ENCODE measurements at regions not wholly inside any gene's neighbourhood (a gene's known extent, or its start where the extent isn't known, plus 50 kb on each side); places are given as distances from the start of the nearest gene placed in this dataset.
"Not testable (repeated sequence)": the region's sequence is repeated elsewhere in the genome, so short reads cannot be mapped to it uniquely, and the experiment has no call there.

DNA sequence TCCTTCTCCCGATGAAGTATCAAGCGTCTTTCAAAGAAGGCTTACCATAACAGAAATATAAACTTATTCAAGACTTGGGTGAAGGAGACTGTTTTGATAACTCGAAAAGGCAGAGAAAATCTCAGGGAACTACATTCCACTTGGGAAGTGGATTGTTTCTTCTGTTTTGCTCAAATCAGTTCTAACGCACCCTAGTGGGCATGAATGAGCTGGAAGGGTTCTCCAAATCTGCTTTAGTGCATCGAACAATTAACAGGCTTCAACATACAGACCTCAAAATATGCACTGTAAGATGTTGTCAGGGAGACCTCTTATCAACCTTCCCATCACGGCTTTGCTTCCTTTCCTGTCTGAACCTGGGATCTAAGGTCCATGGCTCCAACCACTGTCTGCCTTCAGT lies 392.5 kb downstream of the CD83 start:
- H3K36me3 Mint-ChIP-seq = no peaks in the 10 kb centered on the region
- CTCF ChIA-PET = no interaction called here
- no peak for DNase-seq
- no peak overlapping the region for H3K27ac Mint-ChIP-seq
- H3K4me3 Mint-ChIP-seq = no peak overlapping the region
- no peaks in the 10 kb centered on the region for H3K9me3 Mint-ChIP-seq
- peaks cover 32% of the 10 kb centered on the region for H3K27me3 Mint-ChIP-seq
- H3K4me1 Mint-ChIP-seq = peaks cover 12% of the 10 kb centered on the region

DNA sequence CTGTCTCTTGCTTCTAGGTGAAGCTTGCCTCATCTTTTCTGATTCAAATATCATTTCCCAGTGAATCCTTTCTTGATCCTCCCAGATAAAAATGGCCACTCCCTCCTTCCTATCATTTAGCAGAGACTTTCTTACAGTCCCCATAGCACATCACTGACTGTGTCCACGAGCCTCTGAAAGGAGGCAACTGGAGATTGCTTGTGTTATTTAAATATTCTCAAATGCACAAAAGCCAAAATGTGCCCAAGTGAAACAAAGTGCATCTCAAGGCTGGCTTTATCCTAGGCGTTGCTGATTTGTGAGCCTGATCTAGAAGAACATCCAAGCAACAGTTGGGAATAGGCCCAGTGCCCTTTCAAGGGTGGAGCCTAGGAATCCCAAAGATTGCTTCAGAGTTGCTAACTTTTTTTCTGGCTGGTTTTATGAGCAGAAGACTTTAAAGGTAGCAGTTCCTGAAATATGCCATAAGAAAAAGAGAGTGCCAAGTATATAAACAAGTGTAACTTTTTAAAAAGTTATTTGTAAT lies 393.6 kb downstream of the CD83 start:
- no peak overlapping the region for H3K27ac Mint-ChIP-seq
- no peak overlapping the region for H3K4me3 Mint-ChIP-seq
- H3K36me3 Mint-ChIP-seq = no peaks in the 10 kb centered on the region
- CTCF ChIA-PET = no interaction called here
- H3K4me1 Mint-ChIP-seq = peaks cover 8% of the 10 kb centered on the region
- H3K9me3 Mint-ChIP-seq = no peaks in the 10 kb centered on the region
- no peak for DNase-seq
- H3K27me3 Mint-ChIP-seq = peaks cover 32% of the 10 kb centered on the region

DNA sequence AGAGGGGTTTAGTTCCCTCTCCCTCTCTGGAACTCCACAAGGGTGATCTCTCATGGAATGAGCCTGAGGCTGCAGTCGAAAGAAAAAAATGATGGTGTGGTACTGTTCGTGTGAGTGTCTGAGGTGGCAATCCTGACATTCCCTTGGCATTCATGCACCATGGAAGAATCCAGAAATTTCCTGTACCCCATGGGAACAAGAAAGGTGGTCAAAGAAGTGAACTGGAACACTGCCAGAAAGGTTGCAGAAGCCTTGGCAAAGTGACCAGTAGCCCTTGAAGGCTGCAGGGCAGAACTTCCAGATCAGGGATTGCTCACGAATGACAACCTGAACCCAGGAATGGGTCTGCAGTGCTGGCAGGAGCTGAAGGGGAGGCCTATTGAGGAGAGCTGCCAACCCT lies 394.7 kb downstream of the CD83 start:
- Mint-ChIP-seq H3K4me1 (peaks cover under 1% of the 10 kb centered on the region), H3K9me3 (no peaks in the 10 kb centered on the region), H3K4me3 (no peak overlapping the region), H3K27ac (no peak overlapping the region), H3K27me3 (peaks cover 32% of the 10 kb centered on the region), H3K36me3 (no peaks in the 10 kb centered on the region)
- CTCF ChIA-PET = interaction anchor here (0.5 kb wide), 1 partner anchor 495 kb away, joined by 4 read pairs; no protein-coding TSS in a partner anchor
- DNase-seq = no peak

DNA sequence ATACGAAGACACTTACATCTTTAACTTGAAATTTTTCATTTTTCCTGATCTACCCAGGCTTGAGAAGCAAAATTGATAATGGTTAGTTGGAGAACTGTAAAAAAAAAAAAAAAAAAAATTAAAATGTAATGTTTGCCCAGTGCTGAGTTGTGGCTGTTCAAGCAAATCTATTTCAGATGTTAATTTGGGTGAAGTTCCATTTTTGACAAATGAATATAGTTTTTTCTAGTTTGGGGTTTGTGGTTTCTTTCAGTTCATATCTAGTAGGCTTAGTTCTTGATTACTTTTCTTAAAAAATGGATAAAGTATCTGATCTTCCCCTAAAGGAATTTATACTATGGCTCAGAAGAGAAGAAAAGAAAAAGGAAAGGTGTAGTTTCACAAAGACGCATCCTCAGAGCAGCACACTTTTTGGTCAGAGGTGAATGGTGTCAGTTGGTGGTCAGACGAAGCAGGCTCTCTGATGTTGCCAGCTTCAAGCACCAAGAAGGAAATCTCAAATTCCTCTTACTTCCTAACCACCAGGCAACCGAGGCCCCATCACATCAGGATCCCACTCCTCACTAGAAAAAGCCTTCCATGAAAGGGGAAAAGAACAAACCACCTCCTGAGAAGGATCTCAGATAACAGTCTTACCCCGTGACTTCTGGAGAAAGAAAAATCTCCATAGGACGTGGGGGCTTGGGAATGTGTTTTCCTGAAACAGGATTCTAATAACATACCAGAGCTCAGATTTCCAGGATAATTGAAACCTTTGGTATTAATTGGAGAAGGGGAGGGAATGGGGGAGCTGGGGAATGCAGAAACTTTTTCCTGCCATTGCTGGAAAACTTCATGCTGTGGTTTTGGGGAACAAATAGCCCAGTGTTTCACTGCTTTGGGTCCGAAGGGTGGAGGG lies 396.2 kb downstream of the CD83 start:
- Mint-ChIP-seq H3K36me3 (no peaks in the 10 kb centered on the region), H3K27ac (no peak overlapping the region), H3K27me3 (peaks cover 29% of the 10 kb centered on the region), H3K4me3 (no peak overlapping the region), H3K4me1 (no peaks in the 10 kb centered on the region), H3K9me3 (no peaks in the 10 kb centered on the region)
- CTCF ChIA-PET = no interaction called here
- no peak for DNase-seq

DNA sequence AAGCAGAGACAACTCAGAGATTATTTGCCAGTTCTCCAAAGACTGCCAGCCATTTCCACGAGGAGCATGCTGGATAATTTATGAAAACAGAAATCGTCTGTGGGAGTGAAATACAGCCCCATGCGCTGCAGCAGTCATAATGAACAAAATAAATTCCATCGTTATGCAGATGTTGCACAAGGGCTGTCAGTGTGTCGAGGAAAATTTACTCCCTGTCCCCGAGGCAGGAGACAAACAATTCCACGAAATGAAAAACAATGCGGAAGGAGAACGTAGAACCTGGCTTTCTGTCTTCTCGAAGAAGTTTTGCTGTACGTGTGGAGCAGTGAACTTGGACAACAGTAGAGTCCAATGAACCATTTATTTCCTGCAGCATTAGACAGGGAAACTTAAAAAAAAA lies 399.4 kb downstream of the CD83 start:
- no peak overlapping the region for H3K4me3 Mint-ChIP-seq
- CTCF ChIA-PET = no interaction called here
- no peak for DNase-seq
- no peaks in the 10 kb centered on the region for H3K9me3 Mint-ChIP-seq
- H3K27me3 Mint-ChIP-seq = peaks cover 18% of the 10 kb centered on the region
- H3K36me3 Mint-ChIP-seq = no peaks in the 10 kb centered on the region
- no peaks in the 10 kb centered on the region for H3K4me1 Mint-ChIP-seq
- no peak overlapping the region for H3K27ac Mint-ChIP-seq

DNA sequence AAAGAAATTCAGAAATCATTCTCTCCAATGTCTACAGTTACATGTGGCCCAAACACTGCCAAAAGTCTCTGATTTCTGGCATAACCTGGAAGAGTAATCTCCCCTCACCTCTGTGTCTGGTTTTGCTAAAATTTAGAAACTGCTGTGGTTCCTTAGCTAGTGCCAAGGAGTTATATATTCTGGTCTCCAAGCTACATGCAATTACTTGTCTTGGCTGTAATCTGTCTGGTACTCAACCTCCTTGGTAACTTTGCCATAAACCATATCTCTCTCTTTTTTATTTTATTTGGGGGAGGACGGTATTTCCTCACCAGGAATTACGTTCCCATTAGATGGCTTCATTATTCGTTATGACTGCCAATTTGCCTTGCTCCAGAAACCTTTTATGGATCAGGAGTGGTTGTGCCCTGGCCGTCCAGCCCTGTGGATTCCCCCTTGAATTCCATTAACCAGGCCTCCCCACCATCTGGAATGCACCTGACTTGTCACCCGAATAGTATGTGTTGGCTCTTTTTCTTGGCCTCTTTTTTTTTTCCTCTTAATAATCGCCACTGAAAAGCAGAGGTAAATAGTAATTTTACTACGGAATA lies 400.0 kb downstream of the CD83 start:
- Mint-ChIP-seq H3K36me3 (no peaks in the 10 kb centered on the region), H3K27me3 (peaks cover 13% of the 10 kb centered on the region), H3K9me3 (no peaks in the 10 kb centered on the region), H3K27ac (no peak overlapping the region), H3K4me1 (no peaks in the 10 kb centered on the region), H3K4me3 (no peak overlapping the region)
- CTCF ChIA-PET = no interaction called here
- DNase-seq = no peak

DNA sequence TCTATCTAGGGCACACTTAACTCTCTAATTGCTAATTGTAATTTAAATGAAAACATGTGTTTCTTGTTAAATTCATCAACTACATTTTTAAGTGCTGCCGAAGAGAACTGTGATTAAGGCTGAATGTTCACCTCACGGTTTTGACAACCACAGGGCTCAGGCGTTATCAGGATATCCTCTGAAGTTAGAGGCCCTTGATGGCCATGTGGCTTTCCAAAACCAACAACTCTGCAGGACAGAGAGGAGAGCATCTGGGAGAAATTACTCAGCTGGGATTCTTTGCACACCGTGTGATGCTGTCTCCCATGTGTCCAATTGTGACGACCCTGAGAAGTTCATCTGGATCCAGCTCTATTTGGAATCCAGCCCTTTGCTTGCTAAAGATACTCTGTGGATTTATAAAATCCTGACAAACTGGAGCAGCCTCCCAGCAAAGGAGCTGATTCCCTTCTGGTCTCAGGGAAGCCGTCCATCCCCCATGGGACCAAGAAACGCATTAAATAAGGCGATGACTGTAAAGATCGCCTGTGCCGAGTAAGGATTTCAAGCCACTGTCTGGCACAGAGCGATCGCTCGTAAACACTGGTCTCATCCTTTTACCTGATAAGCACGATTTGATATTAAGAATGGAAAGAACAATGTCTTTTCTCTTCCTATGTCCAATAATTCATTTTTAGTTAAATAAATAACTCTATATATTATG lies 401.1 kb downstream of the CD83 start:
- Mint-ChIP-seq H3K27ac (no peak overlapping the region), H3K27me3 (peaks cover 6% of the 10 kb centered on the region), H3K9me3 (no peaks in the 10 kb centered on the region), H3K36me3 (no peaks in the 10 kb centered on the region), H3K4me3 (no peak overlapping the region), H3K4me1 (no peaks in the 10 kb centered on the region)
- CTCF ChIA-PET = no interaction called here
- DNase-seq = no peak

DNA sequence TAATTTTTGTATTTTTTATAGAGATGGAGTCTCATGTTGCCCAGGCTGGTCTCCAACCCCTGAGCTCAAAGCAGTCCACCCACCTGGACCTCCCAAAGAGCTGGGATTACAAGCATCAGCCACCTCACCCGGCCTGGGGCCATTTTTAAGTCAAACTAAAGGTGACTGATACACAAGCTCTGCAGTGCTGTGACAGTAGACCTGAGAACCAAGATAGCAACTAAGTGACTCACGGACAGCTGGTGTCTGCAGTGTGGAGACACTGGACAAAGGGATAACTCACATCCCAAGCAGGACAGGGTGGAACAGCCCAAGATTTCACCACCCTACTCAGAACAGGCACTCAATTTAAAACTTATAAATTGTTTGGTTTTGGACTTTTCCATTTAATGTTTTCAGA lies 402.5 kb downstream of the CD83 start:
- CTCF ChIA-PET = interaction anchor here (0.6 kb wide), 1 partner anchor 749 kb away, joined by 4 read pairs; no protein-coding TSS in a partner anchor
- no peaks in the 10 kb centered on the region for H3K36me3 Mint-ChIP-seq
- H3K4me3 Mint-ChIP-seq = no peak overlapping the region
- H3K9me3 Mint-ChIP-seq = peaks cover 3% of the 10 kb centered on the region
- no peaks in the 10 kb centered on the region for H3K27me3 Mint-ChIP-seq
- H3K4me1 Mint-ChIP-seq = no peaks in the 10 kb centered on the region
- no peak for DNase-seq
- no peak overlapping the region for H3K27ac Mint-ChIP-seq

DNA sequence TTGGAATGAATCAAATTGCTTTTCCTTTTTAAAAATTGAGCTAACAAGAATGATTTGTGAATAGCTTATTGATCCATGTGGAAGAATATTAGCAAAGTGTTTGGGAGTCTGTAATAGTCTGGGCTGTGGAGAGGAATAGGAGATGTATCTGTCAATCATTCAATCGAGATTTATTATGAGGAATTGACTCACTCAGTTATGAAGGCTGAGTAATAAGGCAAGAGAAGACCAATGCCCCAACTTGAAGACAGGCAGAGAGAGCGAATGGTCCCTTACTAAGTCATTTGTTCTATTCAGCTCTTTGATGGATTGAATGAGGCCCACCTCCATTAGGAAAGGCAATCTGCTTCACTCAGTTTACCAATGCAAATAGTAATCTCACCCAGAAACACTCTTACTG lies 403.0 kb downstream of the CD83 start:
- Mint-ChIP-seq H3K4me1 (no peaks in the 10 kb centered on the region), H3K27me3 (no peaks in the 10 kb centered on the region), H3K9me3 (peaks cover 3% of the 10 kb centered on the region), H3K36me3 (no peaks in the 10 kb centered on the region), H3K27ac (no peak overlapping the region), H3K4me3 (no peak overlapping the region)
- DNase-seq = no peak
- CTCF ChIA-PET = interaction anchor here (0.6 kb wide), 1 partner anchor 1249 kb away, joined by 4 read pairs; no protein-coding TSS in a partner anchor

DNA sequence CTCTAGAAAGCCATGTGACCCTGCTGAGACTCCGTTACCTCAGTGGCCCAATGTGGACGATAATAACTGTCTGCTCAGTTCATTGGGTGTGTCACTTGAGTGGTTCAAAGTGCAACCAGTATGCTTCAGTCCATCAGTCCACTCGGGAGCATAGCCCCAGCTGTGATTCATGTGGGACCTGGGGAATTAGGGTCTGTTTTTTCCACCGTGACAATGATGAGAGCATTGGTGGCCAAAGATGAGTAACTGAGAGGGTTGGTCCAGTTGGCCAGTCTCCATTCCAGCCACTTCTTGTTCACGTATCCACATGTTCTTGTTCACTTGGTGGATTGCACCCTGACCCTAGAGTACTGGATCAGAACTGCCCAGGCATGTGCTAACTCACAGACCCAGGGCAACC lies 403.6 kb downstream of the CD83 start:
- CTCF ChIA-PET = no interaction called here
- Mint-ChIP-seq H3K27me3 (no peaks in the 10 kb centered on the region), H3K27ac (no peak overlapping the region), H3K9me3 (peaks cover 3% of the 10 kb centered on the region), H3K4me3 (no peak overlapping the region), H3K4me1 (no peaks in the 10 kb centered on the region), H3K36me3 (no peaks in the 10 kb centered on the region)
- DNase-seq = no peak

DNA sequence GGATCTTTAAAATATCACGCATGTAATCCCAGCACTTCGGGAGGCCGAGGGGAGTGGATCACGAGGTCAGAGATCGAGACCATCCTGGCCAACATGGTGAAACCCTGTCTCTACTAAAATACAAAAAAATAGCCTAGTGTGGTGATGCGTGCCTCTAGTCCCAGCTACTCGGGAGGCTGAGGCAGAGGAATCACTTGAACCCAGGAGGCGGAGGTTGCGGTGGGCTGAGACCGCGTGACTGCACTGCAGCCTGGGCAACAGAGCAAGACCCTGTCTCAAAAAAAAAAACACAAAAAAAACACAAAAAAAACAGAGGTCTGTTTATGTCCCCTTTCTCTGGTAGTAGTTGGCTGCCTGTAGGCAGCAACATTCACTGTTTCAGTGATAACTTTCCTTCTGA lies 404.3 kb downstream of the CD83 start:
- DNase-seq, CTCF ChIA-PET, H3K9me3 Mint-ChIP-seq, H3K27ac Mint-ChIP-seq, H3K27me3 Mint-ChIP-seq, H3K4me3 Mint-ChIP-seq, H3K36me3 Mint-ChIP-seq, H3K4me1 Mint-ChIP-seq: not testable (repeated sequence)

DNA sequence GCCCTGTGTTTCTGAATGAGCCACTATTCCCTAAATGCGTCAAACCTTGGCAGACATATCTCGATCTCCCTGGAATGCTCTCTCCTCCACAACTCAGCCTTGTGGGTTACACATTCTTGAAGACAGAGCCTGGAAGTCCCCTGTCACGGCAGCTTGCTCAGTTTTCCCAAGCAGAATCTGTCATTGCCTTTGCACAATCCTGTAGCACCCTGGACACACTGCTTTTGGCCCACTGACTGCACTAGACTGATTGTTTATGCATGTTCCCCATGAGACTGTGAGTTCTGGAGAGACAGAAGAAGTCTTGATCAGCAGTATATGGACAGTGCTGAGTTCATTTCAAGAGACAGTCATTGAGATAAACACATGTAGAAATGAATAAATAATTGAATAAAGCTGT lies 406.7 kb downstream of the CD83 start:
- no peaks in the 10 kb centered on the region for H3K36me3 Mint-ChIP-seq
- no peak overlapping the region for H3K27ac Mint-ChIP-seq
- CTCF ChIA-PET = no interaction called here
- H3K4me1 Mint-ChIP-seq = peaks cover 3% of the 10 kb centered on the region
- H3K4me3 Mint-ChIP-seq = no peak overlapping the region
- H3K27me3 Mint-ChIP-seq = peaks cover 4% of the 10 kb centered on the region
- no peak for DNase-seq
- peaks cover 10% of the 10 kb centered on the region for H3K9me3 Mint-ChIP-seq

DNA sequence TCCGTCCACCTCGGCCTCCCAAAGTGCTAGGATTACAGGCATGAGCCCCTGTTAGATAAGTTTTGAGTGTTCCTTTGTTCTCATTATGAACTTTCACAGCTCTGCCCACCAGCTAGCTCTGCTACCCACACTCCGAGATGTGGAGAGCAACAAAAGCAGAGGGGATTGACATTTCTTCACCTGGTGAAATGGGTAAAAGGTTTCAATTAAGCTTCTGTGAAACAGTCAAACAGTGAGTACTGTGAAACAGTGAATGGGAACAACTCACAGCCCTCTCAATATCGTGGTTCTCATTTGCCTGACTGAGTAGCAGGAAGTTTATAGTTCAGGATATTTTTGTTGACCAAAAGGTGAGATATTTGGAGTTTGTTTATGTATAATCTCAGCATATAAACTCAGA lies 412.8 kb downstream of the CD83 start:
- Mint-ChIP-seq H3K36me3 (no peaks in the 10 kb centered on the region), H3K27me3 (peaks cover 4% of the 10 kb centered on the region), H3K9me3 (peaks cover 6% of the 10 kb centered on the region), H3K4me1 (peaks cover 3% of the 10 kb centered on the region), H3K4me3 (no peak overlapping the region), H3K27ac (no peak overlapping the region)
- CTCF ChIA-PET = no interaction called here
- no peak for DNase-seq

DNA sequence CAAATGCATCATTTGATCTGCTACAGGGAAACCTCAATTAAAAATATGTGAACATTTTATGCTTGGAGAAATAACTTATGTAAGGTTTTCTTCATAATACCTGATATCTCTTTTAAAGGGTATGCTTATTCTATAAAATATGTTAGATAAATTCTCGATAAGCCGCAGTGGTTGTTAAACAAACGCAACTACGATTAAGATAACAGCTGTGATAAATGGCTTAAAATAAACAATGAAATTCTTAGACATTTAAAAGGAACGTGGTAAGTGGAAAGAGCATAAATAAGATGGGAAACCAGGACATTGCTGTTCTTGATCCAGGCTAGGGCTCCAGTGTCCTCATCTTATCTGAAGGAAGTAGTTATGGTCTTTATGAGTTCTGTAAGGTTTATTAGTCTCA lies 415.9 kb downstream of the CD83 start:
- CTCF ChIA-PET = no interaction called here

More for the DNA sequence above, 415.9 kb downstream of the CD83 start:
- Mint-ChIP-seq H3K4me3 (no peak overlapping the region), H3K9me3 (no peaks in the 10 kb centered on the region), H3K27ac (no peak overlapping the region), H3K36me3 (no peaks in the 10 kb centered on the region), H3K27me3 (no peaks in the 10 kb centered on the region), H3K4me1 (no peaks in the 10 kb centered on the region)
- DNase-seq = no peak

Measured in activated naive CD4-positive, alpha-beta T cell treated with anti-CD3 and anti-CD28 coated beads, Interleukin-2, amount 10 ng/mL, durations not matched to agents 7 days and 5 days (primary cell).